HG03097 (cell line): ENCODE measurements at regions not wholly inside any gene's neighbourhood (a gene's known extent, or its start where the extent isn't known, plus 50 kb on each side); places are given as distances from the start of the nearest gene placed in this dataset.

Source experiments
- ATAC-seq: cut with Tn5 transposase; IDR thresholded peaks from one replicate; pipeline ENCODE4 v1.9.1; 2021; ENCODE audit not compliant: unreplicated experiment, low FRiP score

- no peak for ATAC-seq
These were observed 99.8 kb upstream of the PRMT6 start for GRCh38 chr1:106956721-106957120.

- no peak for ATAC-seq
These were observed 98.7 kb upstream of the PRMT6 start for GRCh38 chr1:106957795-106958194.

- no peak for ATAC-seq
These were observed 96.1 kb upstream of the PRMT6 start for GRCh38 chr1:106960412-106960811.

- no peak for ATAC-seq
These were observed 94.8 kb upstream of the PRMT6 start for GRCh38 chr1:106961646-106962045.

GRCh38 chr1:106962591-106962990 is 93.9 kb upstream of the PRMT6 start:
- no peak for ATAC-seq

DNA sequence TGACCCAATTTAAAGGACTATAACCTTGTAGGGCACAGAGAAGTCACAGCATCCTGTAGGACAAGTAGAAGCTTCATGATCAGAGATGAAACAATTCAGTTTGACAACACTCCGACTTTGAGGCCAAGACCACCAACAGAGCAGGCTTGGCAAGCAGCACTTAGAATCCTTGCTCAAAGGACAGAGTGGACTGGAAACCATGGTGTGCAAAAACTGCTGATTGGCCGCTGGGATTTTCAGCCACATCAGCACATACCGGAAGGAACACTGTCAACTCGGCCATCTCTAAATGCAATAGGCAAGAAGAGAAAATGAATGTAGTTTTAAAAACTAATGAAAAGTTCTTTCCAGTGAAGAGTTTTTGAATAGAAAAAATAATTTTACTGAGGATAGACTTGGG is 92.0 kb upstream of the PRMT6 start:
- no peak for ATAC-seq

GRCh38 chr1:106968644-106969043 is 87.8 kb upstream of the PRMT6 start:
- ATAC-seq = no peak

DNA sequence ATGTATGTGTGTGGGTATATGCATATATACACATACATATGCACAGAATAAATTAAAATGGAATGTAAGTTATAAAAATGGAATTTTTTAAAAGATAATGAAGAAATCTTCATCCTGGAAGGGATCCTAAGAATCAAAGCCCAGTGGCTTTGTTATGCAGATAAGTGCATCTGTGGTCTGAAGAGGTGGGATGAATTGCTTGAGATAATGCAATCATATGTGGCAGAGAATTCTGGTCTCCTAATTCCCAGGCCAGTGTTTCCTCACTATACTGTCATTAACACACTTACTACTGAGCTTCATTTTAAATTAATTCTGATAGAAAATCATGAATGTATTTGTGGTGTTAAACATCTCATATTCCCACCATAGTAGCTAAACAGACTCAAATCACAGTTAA is 86.7 kb upstream of the PRMT6 start:
- ATAC-seq = no peak

- ATAC-seq = no peak
These were observed 84.4 kb upstream of the PRMT6 start for GRCh38 chr1:106972074-106972473.

GRCh38 chr1:106975944-106976343 is 80.5 kb upstream of the PRMT6 start:
- ATAC-seq = no peak

- no peak for ATAC-seq
These were observed 77.8 kb upstream of the PRMT6 start for GRCh38 chr1:106978477-106979322.

- no peak for ATAC-seq
These were observed 77.1 kb upstream of the PRMT6 start for GRCh38 chr1:106979371-106979770.

GRCh38 chr1:106980121-106980520 is 76.4 kb upstream of the PRMT6 start:
- no peak for ATAC-seq

- no peak for ATAC-seq
These were observed 71.7 kb upstream of the PRMT6 start for GRCh38 chr1:106984801-106985200.

DNA sequence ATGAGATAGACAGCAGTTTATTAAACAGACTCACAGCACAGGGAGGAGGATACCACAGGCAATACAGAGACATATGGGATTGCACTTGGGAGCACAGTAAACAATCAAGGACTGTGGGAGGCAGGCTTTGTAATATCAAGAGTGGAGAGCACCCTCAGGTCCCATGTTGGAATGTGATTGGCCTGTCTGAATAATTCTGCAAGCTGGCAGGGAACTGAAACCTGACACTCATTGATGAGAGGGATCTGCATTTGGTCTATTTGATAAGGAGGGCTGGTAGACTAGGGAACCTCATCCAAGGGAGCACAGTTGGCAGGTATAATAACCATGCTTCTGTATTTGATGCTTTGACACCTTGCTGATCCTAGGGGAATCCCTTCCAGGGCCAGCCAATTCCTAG is 69.9 kb upstream of the PRMT6 start:
- no peak for ATAC-seq

- peak; percentile 97 for ATAC-seq
These were observed 60.5 kb upstream of the PRMT6 start for GRCh38 chr1:106995970-106996369.

DNA sequence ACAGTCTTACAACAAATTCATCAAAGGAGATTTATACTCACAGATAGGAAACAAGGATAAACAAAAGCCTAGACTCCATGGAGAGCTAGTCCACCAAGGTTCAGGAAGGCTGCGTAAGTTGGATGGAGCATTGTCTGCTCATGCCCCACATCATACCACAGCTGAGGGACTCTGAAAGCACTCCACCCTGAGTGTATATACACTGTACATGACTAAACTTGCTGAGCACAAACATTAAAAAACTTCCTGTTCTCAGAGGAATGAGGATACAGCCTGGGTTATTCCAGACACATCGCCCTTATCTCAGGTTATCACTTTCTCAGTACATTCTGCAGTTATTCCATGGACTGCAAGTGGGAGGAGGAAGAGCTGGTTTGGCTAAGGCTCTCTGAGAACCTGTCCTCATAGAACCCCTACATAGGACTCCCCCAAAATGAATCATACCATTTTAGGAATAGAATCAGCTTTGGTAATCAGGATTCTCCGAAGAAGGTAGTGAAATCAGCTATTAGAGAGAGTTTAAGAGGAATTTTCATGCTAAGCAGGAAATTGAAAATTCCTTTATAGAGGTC is 58.0 kb upstream of the PRMT6 start:
- no peak for ATAC-seq

- ATAC-seq = no peak
These were observed 55.6 kb upstream of the PRMT6 start for GRCh38 chr1:107000902-107001301.

GRCh38 chr1:107003972-107004371 is 52.5 kb upstream of the PRMT6 start:
- no peak for ATAC-seq

DNA sequence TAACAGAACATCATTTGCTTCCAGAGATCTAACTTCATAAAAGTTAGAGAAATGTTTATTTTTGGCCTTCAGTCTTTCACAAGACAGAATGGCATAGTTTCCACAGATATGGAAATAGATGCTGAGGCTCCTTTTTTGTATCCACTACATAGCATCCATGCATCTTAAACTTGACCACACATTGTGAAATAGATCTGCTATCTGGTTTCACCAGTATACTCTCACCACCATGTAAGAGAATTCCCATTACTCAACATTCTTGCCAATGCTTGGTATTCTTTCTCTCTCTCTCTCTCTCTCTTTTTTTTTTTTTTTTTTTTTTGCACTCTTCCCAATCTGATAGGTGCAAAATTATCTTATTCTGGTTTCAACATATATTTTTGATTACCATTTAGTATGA is 52.1 kb upstream of the PRMT6 start:
- ATAC-seq = no peak
